Lung (tissue), 11 donors: ENCODE measurements at regions not wholly inside any gene's neighbourhood (a gene's known extent, or its start where the extent isn't known, plus 50 kb on each side); places are given as distances from the start of the nearest gene placed in this dataset.

Source experiments
- ATAC-seq: fragments of 200-7000 bp; cut with Tn5 transposase; one replicate; pipeline ENCODE4 v1.9.1; 2020; ENCODE audit warnings: moderate number of reproducible peaks; ENCODE audit not compliant: insufficient read depth, low FRiP score
- DNase-seq, 3 donors: peaks; one replicate each; pipeline ENCODE4 v3.0.0-alpha.2; 2013 to 2017
- H3K27ac ChIP-seq, 2 donors: one replicate each; pipeline ENCODE4 v1.5.1; 2013; ENCODE audit warnings: mild to moderate bottlenecking in 2 of 2, moderate library complexity in 2 of 2, control low read depth in 1 of 2, inconsistent platforms in 1 of 2, low read depth in 1 of 2, low read length in 1 of 2
- H3K27me3 ChIP-seq, 3 donors: one replicate each; pipeline ENCODE4 v1.5.1; 2013; ENCODE audit warnings: low read length in 2 of 3; ENCODE audit not compliant: control insufficient read depth in 3 of 3, insufficient read depth in 3 of 3
- H3K36me3 ChIP-seq, 4 donors: one replicate each; pipeline ENCODE4 v1.5.1; 2013; ENCODE audit warnings: low read length in 4 of 4, mild to moderate bottlenecking in 1 of 4, moderate library complexity in 1 of 4; ENCODE audit not compliant: control insufficient read depth in 4 of 4, insufficient read depth in 4 of 4
- H3K4me1 ChIP-seq, 5 donors: one replicate each; pipeline ENCODE4 v1.5.1; 2013; ENCODE audit warnings: low read length in 5 of 5, mild to moderate bottlenecking in 2 of 5, moderate library complexity in 1 of 5; ENCODE audit not compliant: control insufficient read depth in 5 of 5, insufficient read depth in 5 of 5
- H3K4me3 ChIP-seq: one replicate; pipeline ENCODE4 v1.5.1; 2013; ENCODE audit warnings: mild to moderate bottlenecking, control low read depth, moderate library complexity
- H3K9ac ChIP-seq, 2 donors: one replicate each; pipeline ENCODE4 v1.5.1; 2013; ENCODE audit warnings: low read length in 2 of 2, control low read depth in 1 of 2; ENCODE audit not compliant: insufficient read depth in 1 of 2
- H3K9me3 ChIP-seq, 4 donors: one replicate each; pipeline ENCODE4 v1.5.1; 2013; ENCODE audit warnings: low read length in 3 of 4, mild to moderate bottlenecking in 1 of 4, moderate library complexity in 1 of 4; ENCODE audit not compliant: control insufficient read depth in 4 of 4, insufficient read depth in 3 of 4
- WGBS, 2 donors: extraction: QIAGEN DNeasy Blood & Tissue Kit; methylation state at CpG; one replicate each; pipeline ENCODE4 v1.1.7; 2013; 5-methylcytosine and 5-hydroxymethylcytosine counted together
- TF ChIP-seq, protein P1 (sequence below): IDR thresholded peaks from 2 replicates; pipeline ENCODE4 v1.5.1; 2012; ENCODE audit warnings: mild to moderate bottlenecking; ENCODE audit errors: control extremely low read depth, extremely low read depth
- donor health status: control.
- donor health status: control.
- donor health status: Bipolar disorder and iron deficiency.
- donor health status: healthy.
- donor health status: DM: yes; HTN: yes; CAD: no.

DNA sequence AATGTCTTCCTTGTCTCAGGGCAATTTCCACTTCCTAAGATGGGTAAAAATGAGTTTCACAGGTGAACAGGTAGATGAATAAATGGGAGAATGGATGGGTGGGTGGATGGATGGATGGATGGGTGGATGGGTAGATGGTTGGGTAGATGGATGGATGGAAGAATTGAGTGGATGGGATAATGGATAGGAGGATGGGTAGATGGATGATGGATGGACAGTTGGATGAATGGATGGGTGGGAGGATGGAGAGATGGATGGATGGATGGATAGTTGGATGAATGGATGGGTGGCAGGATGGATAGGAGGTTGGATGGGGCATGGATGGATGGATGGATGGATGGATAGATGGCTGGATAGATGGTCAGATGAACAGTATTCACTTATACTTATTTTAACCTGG is 90.9 kb downstream of the LRRC30 start:
- no peak for ATAC-seq
- Histone ChIP-seq H3K9me3 (no peaks in the 10 kb centered on the region), H3K9ac (no peak overlapping the region), H3K4me3 (no peak overlapping the region), H3K27ac (no peak overlapping the region), H3K4me1 (peaks cover 0 to 3% (median 0%) of the 10 kb centered on the region in 5 donors), H3K36me3 (no peaks in the 10 kb centered on the region), H3K27me3 (no peaks in the 10 kb centered on the region)
- DNase-seq: no peak
- TF ChIP-seq, protein P1, sequence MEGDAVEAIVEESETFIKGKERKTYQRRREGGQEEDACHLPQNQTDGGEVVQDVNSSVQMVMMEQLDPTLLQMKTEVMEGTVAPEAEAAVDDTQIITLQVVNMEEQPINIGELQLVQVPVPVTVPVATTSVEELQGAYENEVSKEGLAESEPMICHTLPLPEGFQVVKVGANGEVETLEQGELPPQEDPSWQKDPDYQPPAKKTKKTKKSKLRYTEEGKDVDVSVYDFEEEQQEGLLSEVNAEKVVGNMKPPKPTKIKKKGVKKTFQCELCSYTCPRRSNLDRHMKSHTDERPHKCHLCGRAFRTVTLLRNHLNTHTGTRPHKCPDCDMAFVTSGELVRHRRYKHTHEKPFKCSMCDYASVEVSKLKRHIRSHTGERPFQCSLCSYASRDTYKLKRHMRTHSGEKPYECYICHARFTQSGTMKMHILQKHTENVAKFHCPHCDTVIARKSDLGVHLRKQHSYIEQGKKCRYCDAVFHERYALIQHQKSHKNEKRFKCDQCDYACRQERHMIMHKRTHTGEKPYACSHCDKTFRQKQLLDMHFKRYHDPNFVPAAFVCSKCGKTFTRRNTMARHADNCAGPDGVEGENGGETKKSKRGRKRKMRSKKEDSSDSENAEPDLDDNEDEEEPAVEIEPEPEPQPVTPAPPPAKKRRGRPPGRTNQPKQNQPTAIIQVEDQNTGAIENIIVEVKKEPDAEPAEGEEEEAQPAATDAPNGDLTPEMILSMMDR: no peak

DNA sequence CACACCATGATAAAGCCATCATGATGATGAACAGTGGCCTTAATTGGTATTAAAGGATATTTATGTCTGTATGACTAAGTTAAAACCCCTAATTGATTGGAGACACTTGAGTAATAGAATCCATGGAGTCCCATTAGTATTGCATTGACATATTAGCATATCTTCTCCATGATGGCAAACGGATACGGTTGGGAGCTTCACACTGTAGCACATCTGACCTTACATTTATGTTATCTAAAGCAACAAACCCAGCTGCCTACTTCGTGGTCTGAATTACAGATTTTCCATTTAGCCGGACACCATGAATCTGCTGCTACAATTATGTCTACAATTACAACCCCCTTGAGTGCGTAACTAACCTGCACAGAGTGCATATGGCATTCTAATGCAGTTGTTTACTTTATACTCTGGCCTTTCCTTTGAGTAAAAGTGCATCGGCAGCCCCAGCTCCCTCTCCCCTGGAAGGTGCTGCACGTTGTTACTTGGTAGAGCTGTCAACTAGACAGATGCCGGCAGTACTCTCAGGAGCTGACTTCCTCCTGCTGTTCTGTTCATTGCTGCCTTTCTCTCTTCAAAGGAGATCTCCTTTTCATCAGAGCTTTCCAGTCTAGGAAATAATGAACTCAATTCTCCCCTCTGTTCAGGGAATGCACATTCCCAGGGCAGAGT is 92.1 kb downstream of the LRRC30 start:
- H3K9ac ChIP-seq: no peak overlapping the region
- ATAC-seq: no peak

DNA sequence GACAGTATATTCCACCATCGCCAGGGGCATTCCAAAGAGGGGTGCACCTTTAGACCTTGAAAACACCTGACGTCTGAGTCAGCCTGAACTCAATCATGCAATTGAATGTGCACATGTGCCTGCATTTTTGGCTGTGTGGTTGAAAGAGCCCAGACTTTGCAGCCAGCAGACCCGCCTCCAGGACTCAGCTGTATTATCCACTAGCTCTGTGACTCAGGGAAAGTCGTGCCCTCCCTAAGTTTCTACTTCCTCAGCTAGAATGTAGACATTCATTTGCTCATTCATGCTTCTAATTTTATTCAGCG is 94.2 kb downstream of the LRRC30 start:
- no peak for ATAC-seq
- TF ChIP-seq, protein P1: no peak
- peaks cover 0 to 5% (median 0%) of the 10 kb centered on the region in 5 donors for H3K4me1 ChIP-seq
- 75 to 77% methylated on average over 5 of the region's 5 CpGs for WGBS, 2 donors
- no peaks in the 10 kb centered on the region for H3K9me3 ChIP-seq
- H3K36me3 ChIP-seq: no peaks in the 10 kb centered on the region
- no peaks in the 10 kb centered on the region for H3K27me3 ChIP-seq
- peak overlapping the region in 1 of 2 donors; percentile 41 for H3K27ac ChIP-seq
- H3K9ac ChIP-seq: no peak overlapping the region
- no peak for DNase-seq
- no peak overlapping the region for H3K4me3 ChIP-seq

More for the DNA sequence above, 92.1 kb downstream of the LRRC30 start:
- Histone ChIP-seq H3K4me1 (peaks cover 0 to 5% (median 0%) of the 10 kb centered on the region in 5 donors), H3K9me3 (no peaks in the 10 kb centered on the region), H3K4me3 (no peak overlapping the region), H3K27me3 (no peaks in the 10 kb centered on the region), H3K36me3 (no peaks in the 10 kb centered on the region), H3K27ac (no peak overlapping the region)
- TF ChIP-seq, protein P1: no peak
- peak in 1 of 3 donors; percentile 19 for DNase-seq
- 44 to 46% methylated on average over 8 of the region's 8 CpGs for WGBS, 2 donors

DNA sequence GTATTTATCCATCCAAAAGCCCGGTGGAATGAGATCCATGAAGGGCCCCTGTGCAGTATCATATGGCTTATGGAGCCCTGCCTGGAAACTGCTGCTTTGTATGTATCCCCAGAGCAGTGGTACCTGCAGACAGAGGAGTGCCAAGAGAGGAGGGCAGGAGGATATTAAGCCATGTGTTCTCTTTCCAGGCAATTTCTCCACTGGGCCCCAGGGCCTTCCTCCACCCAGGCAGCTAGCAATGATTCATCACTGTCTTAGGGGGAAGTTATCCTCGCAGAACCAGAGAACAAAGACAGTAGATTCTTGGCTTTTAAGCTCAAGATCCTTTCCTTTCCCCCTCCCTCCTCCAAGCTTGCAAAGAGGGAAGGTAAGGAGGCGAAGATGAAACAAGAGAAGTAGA is 98.1 kb downstream of the LRRC30 start:
- peaks cover 0 to 4% (median 0%) of the 10 kb centered on the region in 5 donors for H3K4me1 ChIP-seq
- TF ChIP-seq, protein P1: no peak
- DNase-seq (no peak), ATAC-seq (no peak)
- H3K4me3 ChIP-seq: no peak overlapping the region
- H3K36me3 ChIP-seq: no peaks in the 10 kb centered on the region
- H3K27ac ChIP-seq: no peak overlapping the region
- no peak overlapping the region for H3K9ac ChIP-seq
- no peaks in the 10 kb centered on the region for H3K9me3 ChIP-seq
- H3K27me3 ChIP-seq: no peaks in the 10 kb centered on the region
- WGBS, 2 donors: 40 to 46% methylated on average over 3 of the region's 3 CpGs
